ENCODE measurements at regions not wholly inside any gene's neighbourhood (a gene's known extent, or its start where the extent isn't known, plus 50 kb on each side); places are given as distances from the start of the nearest gene placed in this dataset.

DNA sequence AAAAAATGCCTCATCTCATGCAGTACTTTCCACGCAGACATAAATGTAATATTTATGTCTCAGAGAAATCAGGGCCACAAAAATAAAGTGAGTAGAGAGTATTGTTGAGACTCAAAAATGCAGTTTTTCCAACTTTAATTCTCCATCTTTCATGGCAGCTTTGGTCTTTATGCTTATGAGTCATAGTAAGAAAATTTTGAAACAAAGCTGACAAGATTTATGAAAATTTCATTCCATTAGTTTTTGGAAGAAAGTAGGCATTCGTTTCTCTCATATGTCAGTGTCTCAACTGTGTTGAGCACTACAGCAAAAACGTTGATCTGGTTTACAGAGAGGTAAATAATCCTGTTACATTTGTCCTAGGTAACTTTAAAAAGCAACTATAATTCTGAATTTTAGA lies 656.8 kb downstream of the IQCM start:
- TF ChIP-seq, protein P1, sequence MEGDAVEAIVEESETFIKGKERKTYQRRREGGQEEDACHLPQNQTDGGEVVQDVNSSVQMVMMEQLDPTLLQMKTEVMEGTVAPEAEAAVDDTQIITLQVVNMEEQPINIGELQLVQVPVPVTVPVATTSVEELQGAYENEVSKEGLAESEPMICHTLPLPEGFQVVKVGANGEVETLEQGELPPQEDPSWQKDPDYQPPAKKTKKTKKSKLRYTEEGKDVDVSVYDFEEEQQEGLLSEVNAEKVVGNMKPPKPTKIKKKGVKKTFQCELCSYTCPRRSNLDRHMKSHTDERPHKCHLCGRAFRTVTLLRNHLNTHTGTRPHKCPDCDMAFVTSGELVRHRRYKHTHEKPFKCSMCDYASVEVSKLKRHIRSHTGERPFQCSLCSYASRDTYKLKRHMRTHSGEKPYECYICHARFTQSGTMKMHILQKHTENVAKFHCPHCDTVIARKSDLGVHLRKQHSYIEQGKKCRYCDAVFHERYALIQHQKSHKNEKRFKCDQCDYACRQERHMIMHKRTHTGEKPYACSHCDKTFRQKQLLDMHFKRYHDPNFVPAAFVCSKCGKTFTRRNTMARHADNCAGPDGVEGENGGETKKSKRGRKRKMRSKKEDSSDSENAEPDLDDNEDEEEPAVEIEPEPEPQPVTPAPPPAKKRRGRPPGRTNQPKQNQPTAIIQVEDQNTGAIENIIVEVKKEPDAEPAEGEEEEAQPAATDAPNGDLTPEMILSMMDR (IDR thresholded peaks at IDR 0.05): no peak
- no peak for TF ChIP-seq EZH2 (IDR thresholded peaks at IDR 0.05; ENCODE audit: borderline replicate concordance, insufficient read depth, low read depth, low read length, poor library complexity, severe bottlenecking)

Data from B cell (primary cell).